ENCODE measurements at regions not wholly inside any gene's neighbourhood (a gene's known extent, or its start where the extent isn't known, plus 50 kb on each side); places are given as distances from the start of the nearest gene placed in this dataset.

GRCh38 chr12:124620606-124621295 is 53.3 kb upstream of the NCOR2 start:
- TF ChIP-seq PAX5 (IDR thresholded peaks at IDR 0.05; ENCODE audit: insufficient read depth, low read length, severe bottlenecking) (no peak), POLR2AphosphoS5 (IDR thresholded peaks at IDR 0.05; ENCODE audit: low read depth, low read length) (no peak), POLR2A (IDR thresholded peaks at IDR 0.05; ENCODE audit: low read depth, low read length) (no peak), TAF1 (IDR thresholded peaks at IDR 0.05; ENCODE audit: low read depth, low read length) (no peak), SPI1 (IDR thresholded peaks at IDR 0.05; ENCODE audit: low read depth, low read length) (no peak), POU2F2 (IDR thresholded peaks at IDR 0.05; ENCODE audit: low read depth, low read length) (no peak)

All from GM12891 (cell line).